Mucosa of rectum (tissue), 2 donors: ENCODE measurements at regions not wholly inside any gene's neighbourhood (a gene's known extent, or its start where the extent isn't known, plus 50 kb on each side); places are given as distances from the start of the nearest gene placed in this dataset.

Experiments used
- H3K27ac ChIP-seq, 2 donors: one replicate each; pipeline ENCODE4 v1.7.0; 2013; ENCODE audit warnings: inconsistent platforms in 2 of 2, low read depth in 2 of 2, low read length in 2 of 2
- H3K27me3 ChIP-seq, 2 donors: one replicate each; pipeline ENCODE4 v1.7.0; 2013; ENCODE audit warnings: low read length in 2 of 2; ENCODE audit not compliant: control insufficient read depth in 2 of 2, insufficient read depth in 2 of 2
- H3K36me3 ChIP-seq, 2 donors: one replicate each; pipeline ENCODE4 v1.7.0; 2013; ENCODE audit warnings: low read length in 2 of 2; ENCODE audit not compliant: control insufficient read depth in 2 of 2, insufficient read depth in 2 of 2
- H3K4me1 ChIP-seq, 2 donors: one replicate each; pipeline ENCODE4 v1.7.0; 2013; ENCODE audit warnings: low read length in 2 of 2, mild to moderate bottlenecking in 1 of 2; ENCODE audit not compliant: control insufficient read depth in 2 of 2, insufficient read depth in 2 of 2
- H3K4me3 ChIP-seq, 2 donors: one replicate each; pipeline ENCODE4 v1.7.0; 2013; ENCODE audit warnings: low read length in 2 of 2
- H3K9ac ChIP-seq, 2 donors: one replicate each; pipeline ENCODE4 v1.7.0; 2013; ENCODE audit warnings: low read length in 2 of 2, low read depth in 1 of 2, mild to moderate bottlenecking in 1 of 2
- H3K9me3 ChIP-seq, 2 donors: one replicate each; pipeline ENCODE4 v1.7.0; 2013; ENCODE audit warnings: low read length in 2 of 2; ENCODE audit not compliant: control insufficient read depth in 2 of 2
- donor health status: healthy.
- donor health status: Normal muscosa, but diverticular disease.

- H3K27ac ChIP-seq: no peak overlapping the region
- no peak overlapping the region for H3K4me3 ChIP-seq
- no peaks in the 10 kb centered on the region for H3K36me3 ChIP-seq
- H3K4me1 ChIP-seq: no peaks in the 10 kb centered on the region
- H3K27me3 ChIP-seq: no peaks in the 10 kb centered on the region
- H3K9ac ChIP-seq: no peak overlapping the region
- no peaks in the 10 kb centered on the region for H3K9me3 ChIP-seq
Measured at GRCh38 chr6:103140308-103141027, 1719.3 kb downstream of the HACE1 start.

GRCh38 chr6:103139377-103139776 is 1720.3 kb downstream of the HACE1 start:
- Histone ChIP-seq H3K4me3 (no peak overlapping the region), H3K27me3 (no peaks in the 10 kb centered on the region), H3K27ac (no peak overlapping the region), H3K4me1 (no peaks in the 10 kb centered on the region), H3K36me3 (no peaks in the 10 kb centered on the region), H3K9ac (no peak overlapping the region), H3K9me3 (no peaks in the 10 kb centered on the region)

- Histone ChIP-seq H3K27ac (no peak overlapping the region), H3K4me1 (no peaks in the 10 kb centered on the region), H3K9ac (no peak overlapping the region)
Measured at GRCh38 chr6:103124471-103124870, 1731.0 kb downstream of the GRIK2 start.

GRCh38 chr6:103122766-103123601 is 1729.5 kb downstream of the GRIK2 start:
- H3K27me3 ChIP-seq: no peaks in the 10 kb centered on the region
- no peaks in the 10 kb centered on the region for H3K4me1 ChIP-seq
- no peaks in the 10 kb centered on the region for H3K36me3 ChIP-seq
- no peak overlapping the region for H3K4me3 ChIP-seq
- no peak overlapping the region for H3K27ac ChIP-seq
- H3K9me3 ChIP-seq: no peaks in the 10 kb centered on the region
- no peak overlapping the region for H3K9ac ChIP-seq

More at GRCh38 chr6:103124471-103124870, 1731.0 kb downstream of the GRIK2 start:
- no peaks in the 10 kb centered on the region for H3K9me3 ChIP-seq
- no peak overlapping the region for H3K4me3 ChIP-seq
- H3K27me3 ChIP-seq: no peaks in the 10 kb centered on the region
- H3K36me3 ChIP-seq: no peaks in the 10 kb centered on the region

GRCh38 chr6:103119056-103119455 is 1725.5 kb downstream of the GRIK2 start:
- Histone ChIP-seq H3K9me3 (no peaks in the 10 kb centered on the region), H3K4me3 (no peak overlapping the region), H3K9ac (no peak overlapping the region), H3K4me1 (no peaks in the 10 kb centered on the region), H3K27ac (no peak overlapping the region), H3K27me3 (no peaks in the 10 kb centered on the region), H3K36me3 (no peaks in the 10 kb centered on the region)

- no peaks in the 10 kb centered on the region for H3K27me3 ChIP-seq
- H3K36me3 ChIP-seq: no peaks in the 10 kb centered on the region
- no peak overlapping the region for H3K27ac ChIP-seq
- no peaks in the 10 kb centered on the region for H3K4me1 ChIP-seq
- no peaks in the 10 kb centered on the region for H3K9me3 ChIP-seq
- H3K9ac ChIP-seq: no peak overlapping the region
- H3K4me3 ChIP-seq: no peak overlapping the region
Measured at GRCh38 chr6:103114582-103114981, 1721.1 kb downstream of the GRIK2 start.

GRCh38 chr6:103113416-103113815 is 1719.9 kb downstream of the GRIK2 start:
- no peaks in the 10 kb centered on the region for H3K4me1 ChIP-seq
- H3K27ac ChIP-seq: no peak overlapping the region
- no peaks in the 10 kb centered on the region for H3K27me3 ChIP-seq

GRCh38 chr6:103107985-103108384 is 1714.5 kb downstream of the GRIK2 start:
- H3K4me3 ChIP-seq: no peak overlapping the region
- no peaks in the 10 kb centered on the region for H3K36me3 ChIP-seq
- no peak overlapping the region for H3K9ac ChIP-seq
- no peaks in the 10 kb centered on the region for H3K27me3 ChIP-seq
- no peaks in the 10 kb centered on the region for H3K4me1 ChIP-seq
- H3K9me3 ChIP-seq: no peaks in the 10 kb centered on the region
- no peak overlapping the region for H3K27ac ChIP-seq

More at GRCh38 chr6:103113416-103113815, 1719.9 kb downstream of the GRIK2 start:
- H3K9ac ChIP-seq: no peak overlapping the region
- H3K36me3 ChIP-seq: no peaks in the 10 kb centered on the region
- no peaks in the 10 kb centered on the region for H3K9me3 ChIP-seq
- no peak overlapping the region for H3K4me3 ChIP-seq

- no peak overlapping the region for H3K4me3 ChIP-seq
- H3K9ac ChIP-seq: no peak overlapping the region
- H3K36me3 ChIP-seq: no peaks in the 10 kb centered on the region
- H3K27me3 ChIP-seq: no peaks in the 10 kb centered on the region
- no peaks in the 10 kb centered on the region for H3K4me1 ChIP-seq
- no peak overlapping the region for H3K27ac ChIP-seq
- H3K9me3 ChIP-seq: no peaks in the 10 kb centered on the region
Measured at GRCh38 chr6:103105686-103106085, 1712.2 kb downstream of the GRIK2 start.

GRCh38 chr6:103101267-103101666 is 1707.8 kb downstream of the GRIK2 start:
- no peaks in the 10 kb centered on the region for H3K9me3 ChIP-seq
- no peak overlapping the region for H3K4me3 ChIP-seq
- H3K9ac ChIP-seq: no peak overlapping the region
- no peaks in the 10 kb centered on the region for H3K4me1 ChIP-seq
- H3K27ac ChIP-seq: no peak overlapping the region
- H3K27me3 ChIP-seq: no peaks in the 10 kb centered on the region
- H3K36me3 ChIP-seq: no peaks in the 10 kb centered on the region
